Fibroblast of lung (primary cell): ENCODE measurements at regions not wholly inside any gene's neighbourhood (a gene's known extent, or its start where the extent isn't known, plus 50 kb on each side); places are given as distances from the start of the nearest gene placed in this dataset.

Experiments used
- CTCF ChIP-seq, 2 donors: IDR thresholded peaks in 1 of 2; conservative IDR thresholded peaks in 1 of 2; 1 replicate in 1 of 2; 2 replicates in 1 of 2; pipeline ENCODE4 v1.5.1; 2011 to 2012; ENCODE audit warnings: low read length in 2 of 2, control low read depth in 1 of 2, inconsistent platforms in 1 of 2, low read depth in 1 of 2, mild to moderate bottlenecking in 1 of 2
- EZH2 ChIP-seq: IDR thresholded peaks from 2 replicates; pipeline ENCODE4 v1.5.1; 2012; ENCODE audit warnings: low read length, control low read depth, mild to moderate bottlenecking; ENCODE audit errors: missing control alignments

GRCh38 chr7:37524056-37524455 is 75.4 kb upstream of the ELMO1 start:
- TF ChIP-seq CTCF (conservative IDR thresholded peaks at IDR 0.05 in 1 of 2, IDR thresholded peaks at IDR 0.05 in 1 of 2; ENCODE audit: low read depth in 1 of 2, low read length in 2 of 2) (no peak), EZH2 (no peak)
